ENCODE measurements at regions not wholly inside any gene's neighbourhood (a gene's known extent, or its start where the extent isn't known, plus 50 kb on each side); places are given as distances from the start of the nearest gene placed in this dataset.
"Not testable (repeated sequence)": the region's sequence is repeated elsewhere in the genome, so short reads cannot be mapped to it uniquely, and the experiment has no call there.

DNA sequence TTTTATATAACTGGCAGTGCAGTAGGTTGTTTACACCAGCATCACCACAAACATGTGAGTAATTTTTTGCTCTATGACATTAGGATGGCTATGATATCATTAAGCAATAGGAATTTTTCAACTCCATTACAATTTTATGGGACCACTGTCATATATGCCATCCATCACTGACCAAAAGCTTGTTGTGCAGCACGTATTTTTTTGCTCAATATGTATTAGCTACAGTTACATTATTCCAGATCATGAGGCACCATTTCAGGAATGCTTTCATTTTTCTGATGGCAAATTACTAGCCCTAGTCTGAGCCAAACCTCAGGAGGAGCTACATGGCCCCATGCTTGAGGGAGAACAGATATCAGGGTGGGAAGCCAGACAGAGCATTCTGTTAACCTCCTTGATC, 56.8 kb upstream of the DCLK2 start (continued):
- no peak for TF ChIP-seq ZNF114 (CRISPR knock-in tag; IDR thresholded peaks at IDR 0.05)
- TF ChIP-seq CREB1 (CRISPR knock-in tag; IDR thresholded peaks at IDR 0.05; ENCODE audit: low read depth), result no peak

DNA sequence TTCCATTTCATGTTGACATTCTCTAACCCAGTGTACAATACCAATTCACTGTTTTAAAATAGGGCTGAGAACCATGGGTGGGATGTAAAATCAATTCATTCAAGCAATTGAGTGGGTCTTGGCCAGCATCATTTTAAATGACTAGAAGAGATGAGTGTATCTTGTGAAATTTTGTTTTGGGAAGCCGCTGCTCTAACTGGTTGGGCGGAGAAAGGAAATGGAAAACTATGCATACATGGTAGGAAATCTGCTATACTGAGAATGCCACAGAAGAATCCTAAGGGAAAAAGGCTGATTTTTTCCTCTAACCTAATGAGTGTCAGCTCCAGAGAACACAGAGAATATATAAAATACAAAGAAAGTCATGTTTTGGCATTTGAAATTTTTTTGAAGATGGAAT, 54.8 kb upstream of the DCLK2 start:
- no peak overlapping the region for H3K4me3 Mint-ChIP-seq
- Histone ChIP-seq H3K4me2 (no peak overlapping the region), H2AFZ (no peak overlapping the region), H3K9me2 (ENCODE audit: insufficient read depth) (peaks cover 2% of the 10 kb centered on the region), H3K36me3 (ENCODE audit: insufficient read depth) (no peaks in the 10 kb centered on the region; the same call in 1 of the 2 replicates), H3F3A (replicated peaks; ENCODE audit: low read depth) (no peaks in the 10 kb centered on the region), H3K27me3 (ENCODE audit: insufficient read depth) (no peaks in the 10 kb centered on the region), H3K4me3 (no peak overlapping the region), H3K4me1 (ENCODE audit: insufficient read depth) (no peaks in the 10 kb centered on the region), H3K27ac (ENCODE audit: low read depth) (no peak overlapping the region), H3K79me2 (replicated peaks; ENCODE audit: insufficient read depth) (no peaks in the 10 kb centered on the region), H4K20me1 (replicated peaks; ENCODE audit: insufficient read depth) (no peaks in the 10 kb centered on the region)
- H3K27me3 Mint-ChIP-seq (ENCODE audit: insufficient read depth, low read depth, poor library complexity), result no peaks in the 10 kb centered on the region
- peaks cover 14% of the 10 kb centered on the region; the same call in 2 of the 3 replicates for H3K36me3 Mint-ChIP-seq (ENCODE audit: low read depth)
- peaks cover 22% of the 10 kb centered on the region for H3K9me3 Mint-ChIP-seq
- ATAC-seq (no peak), DNase-seq (ENCODE audit: low spot score) (no peak)
- peaks cover 11% of the 10 kb centered on the region for H3K4me1 Mint-ChIP-seq
- no peak overlapping the region for H3K27ac Mint-ChIP-seq
- no peak for TF ChIP-seq POLR2AphosphoS5 (IDR thresholded peaks at IDR 0.05; ENCODE audit: low read depth)
- TF ChIP-seq JUNB (IDR thresholded peaks at IDR 0.05; ENCODE audit: unreplicated experiment), result no peak
- TF ChIP-seq EZH2 (IDR thresholded peaks at IDR 0.05; ENCODE audit: low read depth, unreplicated experiment), result no peak
- no peak for TF ChIP-seq NANOG (IDR thresholded peaks at IDR 0.05; ENCODE audit: borderline replicate concordance)
- TF ChIP-seq, protein P1, sequence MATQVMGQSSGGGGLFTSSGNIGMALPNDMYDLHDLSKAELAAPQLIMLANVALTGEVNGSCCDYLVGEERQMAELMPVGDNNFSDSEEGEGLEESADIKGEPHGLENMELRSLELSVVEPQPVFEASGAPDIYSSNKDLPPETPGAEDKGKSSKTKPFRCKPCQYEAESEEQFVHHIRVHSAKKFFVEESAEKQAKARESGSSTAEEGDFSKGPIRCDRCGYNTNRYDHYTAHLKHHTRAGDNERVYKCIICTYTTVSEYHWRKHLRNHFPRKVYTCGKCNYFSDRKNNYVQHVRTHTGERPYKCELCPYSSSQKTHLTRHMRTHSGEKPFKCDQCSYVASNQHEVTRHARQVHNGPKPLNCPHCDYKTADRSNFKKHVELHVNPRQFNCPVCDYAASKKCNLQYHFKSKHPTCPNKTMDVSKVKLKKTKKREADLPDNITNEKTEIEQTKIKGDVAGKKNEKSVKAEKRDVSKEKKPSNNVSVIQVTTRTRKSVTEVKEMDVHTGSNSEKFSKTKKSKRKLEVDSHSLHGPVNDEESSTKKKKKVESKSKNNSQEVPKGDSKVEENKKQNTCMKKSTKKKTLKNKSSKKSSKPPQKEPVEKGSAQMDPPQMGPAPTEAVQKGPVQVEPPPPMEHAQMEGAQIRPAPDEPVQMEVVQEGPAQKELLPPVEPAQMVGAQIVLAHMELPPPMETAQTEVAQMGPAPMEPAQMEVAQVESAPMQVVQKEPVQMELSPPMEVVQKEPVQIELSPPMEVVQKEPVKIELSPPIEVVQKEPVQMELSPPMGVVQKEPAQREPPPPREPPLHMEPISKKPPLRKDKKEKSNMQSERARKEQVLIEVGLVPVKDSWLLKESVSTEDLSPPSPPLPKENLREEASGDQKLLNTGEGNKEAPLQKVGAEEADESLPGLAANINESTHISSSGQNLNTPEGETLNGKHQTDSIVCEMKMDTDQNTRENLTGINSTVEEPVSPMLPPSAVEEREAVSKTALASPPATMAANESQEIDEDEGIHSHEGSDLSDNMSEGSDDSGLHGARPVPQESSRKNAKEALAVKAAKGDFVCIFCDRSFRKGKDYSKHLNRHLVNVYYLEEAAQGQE (IDR thresholded peaks at IDR 0.05; ENCODE audit: unreplicated experiment), result no peak
- TF ChIP-seq, protein P2, sequence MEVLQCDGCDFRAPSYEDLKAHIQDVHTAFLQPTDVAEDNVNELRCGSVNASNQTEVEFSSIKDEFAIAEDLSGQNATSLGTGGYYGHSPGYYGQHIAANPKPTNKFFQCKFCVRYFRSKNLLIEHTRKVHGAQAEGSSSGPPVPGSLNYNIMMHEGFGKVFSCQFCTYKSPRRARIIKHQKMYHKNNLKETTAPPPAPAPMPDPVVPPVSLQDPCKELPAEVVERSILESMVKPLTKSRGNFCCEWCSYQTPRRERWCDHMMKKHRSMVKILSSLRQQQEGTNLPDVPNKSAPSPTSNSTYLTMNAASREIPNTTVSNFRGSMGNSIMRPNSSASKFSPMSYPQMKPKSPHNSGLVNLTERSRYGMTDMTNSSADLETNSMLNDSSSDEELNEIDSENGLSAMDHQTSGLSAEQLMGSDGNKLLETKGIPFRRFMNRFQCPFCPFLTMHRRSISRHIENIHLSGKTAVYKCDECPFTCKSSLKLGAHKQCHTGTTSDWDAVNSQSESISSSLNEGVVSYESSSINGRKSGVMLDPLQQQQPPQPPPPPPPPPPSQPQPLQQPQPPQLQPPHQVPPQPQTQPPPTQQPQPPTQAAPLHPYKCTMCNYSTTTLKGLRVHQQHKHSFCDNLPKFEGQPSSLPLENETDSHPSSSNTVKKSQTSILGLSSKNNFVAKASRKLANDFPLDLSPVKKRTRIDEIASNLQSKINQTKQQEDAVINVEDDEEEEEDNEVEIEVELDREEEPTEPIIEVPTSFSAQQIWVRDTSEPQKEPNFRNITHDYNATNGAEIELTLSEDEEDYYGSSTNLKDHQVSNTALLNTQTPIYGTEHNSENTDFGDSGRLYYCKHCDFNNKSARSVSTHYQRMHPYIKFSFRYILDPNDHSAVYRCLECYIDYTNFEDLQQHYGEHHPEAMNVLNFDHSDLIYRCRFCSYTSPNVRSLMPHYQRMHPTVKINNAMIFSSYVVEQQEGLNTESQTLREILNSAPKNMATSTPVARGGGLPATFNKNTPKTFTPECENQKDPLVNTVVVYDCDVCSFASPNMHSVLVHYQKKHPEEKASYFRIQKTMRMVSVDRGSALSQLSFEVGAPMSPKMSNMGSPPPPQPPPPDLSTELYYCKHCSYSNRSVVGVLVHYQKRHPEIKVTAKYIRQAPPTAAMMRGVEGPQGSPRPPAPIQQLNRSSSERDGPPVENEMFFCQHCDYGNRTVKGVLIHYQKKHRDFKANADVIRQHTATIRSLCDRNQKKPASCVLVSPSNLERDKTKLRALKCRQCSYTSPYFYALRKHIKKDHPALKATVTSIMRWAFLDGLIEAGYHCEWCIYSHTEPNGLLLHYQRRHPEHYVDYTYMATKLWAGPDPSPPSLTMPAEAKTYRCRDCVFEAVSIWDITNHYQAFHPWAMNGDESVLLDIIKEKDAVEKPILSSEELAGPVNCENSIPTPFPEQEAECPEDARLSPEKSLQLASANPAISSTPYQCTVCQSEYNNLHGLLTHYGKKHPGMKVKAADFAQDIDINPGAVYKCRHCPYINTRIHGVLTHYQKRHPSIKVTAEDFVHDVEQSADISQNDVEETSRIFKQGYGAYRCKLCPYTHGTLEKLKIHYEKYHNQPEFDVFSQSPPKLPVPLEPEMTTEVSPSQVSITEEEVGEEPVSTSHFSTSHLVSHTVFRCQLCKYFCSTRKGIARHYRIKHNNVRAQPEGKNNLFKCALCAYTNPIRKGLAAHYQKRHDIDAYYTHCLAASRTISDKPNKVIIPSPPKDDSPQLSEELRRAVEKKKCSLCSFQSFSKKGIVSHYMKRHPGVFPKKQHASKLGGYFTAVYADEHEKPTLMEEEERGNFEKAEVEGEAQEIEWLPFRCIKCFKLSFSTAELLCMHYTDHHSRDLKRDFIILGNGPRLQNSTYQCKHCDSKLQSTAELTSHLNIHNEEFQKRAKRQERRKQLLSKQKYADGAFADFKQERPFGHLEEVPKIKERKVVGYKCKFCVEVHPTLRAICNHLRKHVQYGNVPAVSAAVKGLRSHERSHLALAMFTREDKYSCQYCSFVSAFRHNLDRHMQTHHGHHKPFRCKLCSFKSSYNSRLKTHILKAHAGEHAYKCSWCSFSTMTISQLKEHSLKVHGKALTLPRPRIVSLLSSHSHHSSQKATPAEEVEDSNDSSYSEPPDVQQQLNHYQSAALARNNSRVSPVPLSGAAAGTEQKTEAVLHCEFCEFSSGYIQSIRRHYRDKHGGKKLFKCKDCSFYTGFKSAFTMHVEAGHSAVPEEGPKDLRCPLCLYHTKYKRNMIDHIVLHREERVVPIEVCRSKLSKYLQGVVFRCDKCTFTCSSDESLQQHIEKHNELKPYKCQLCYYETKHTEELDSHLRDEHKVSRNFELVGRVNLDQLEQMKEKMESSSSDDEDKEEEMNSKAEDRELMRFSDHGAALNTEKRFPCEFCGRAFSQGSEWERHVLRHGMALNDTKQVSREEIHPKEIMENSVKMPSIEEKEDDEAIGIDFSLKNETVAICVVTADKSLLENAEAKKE (CRISPR knock-in tag; IDR thresholded peaks at IDR 0.05), result no peak
- TF ChIP-seq ZNF331 (CRISPR knock-in tag; IDR thresholded peaks at IDR 0.05; ENCODE audit: low read depth), result no peak
- TF ChIP-seq, protein P3, sequence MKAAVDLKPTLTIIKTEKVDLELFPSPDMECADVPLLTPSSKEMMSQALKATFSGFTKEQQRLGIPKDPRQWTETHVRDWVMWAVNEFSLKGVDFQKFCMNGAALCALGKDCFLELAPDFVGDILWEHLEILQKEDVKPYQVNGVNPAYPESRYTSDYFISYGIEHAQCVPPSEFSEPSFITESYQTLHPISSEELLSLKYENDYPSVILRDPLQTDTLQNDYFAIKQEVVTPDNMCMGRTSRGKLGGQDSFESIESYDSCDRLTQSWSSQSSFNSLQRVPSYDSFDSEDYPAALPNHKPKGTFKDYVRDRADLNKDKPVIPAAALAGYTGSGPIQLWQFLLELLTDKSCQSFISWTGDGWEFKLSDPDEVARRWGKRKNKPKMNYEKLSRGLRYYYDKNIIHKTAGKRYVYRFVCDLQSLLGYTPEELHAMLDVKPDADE (IDR thresholded peaks at IDR 0.05), result no peak
- TF ChIP-seq STAT1 (IDR thresholded peaks at IDR 0.05; ENCODE audit: unreplicated experiment), result no peak

DNA sequence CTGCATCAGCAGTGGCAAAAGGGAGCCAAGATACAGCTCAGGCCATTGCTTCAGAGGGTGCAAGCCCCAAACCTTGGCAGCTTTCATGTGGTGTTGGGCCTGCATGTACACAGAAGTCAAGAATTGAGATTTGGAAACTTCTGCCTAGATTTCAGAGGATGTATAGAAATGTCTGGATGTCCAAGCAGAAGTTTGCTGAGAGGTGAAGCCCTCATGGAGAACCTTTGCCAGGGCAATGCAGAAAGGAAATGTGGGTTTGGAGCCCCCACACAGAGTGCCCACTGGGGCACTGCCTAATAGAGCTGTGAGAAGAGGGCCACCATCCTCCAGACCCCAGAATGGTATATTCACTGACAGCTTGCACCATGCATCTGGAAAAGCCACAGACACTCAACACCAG, 51.3 kb upstream of the DCLK2 start:
- H4K20me1 ChIP-seq (replicated peaks; ENCODE audit: insufficient read depth); H3K79me2 ChIP-seq (replicated peaks; ENCODE audit: insufficient read depth); H3K4me3 Mint-ChIP-seq: not testable (repeated sequence)

More for the DNA sequence above, 51.3 kb upstream of the DCLK2 start:
- not testable (repeated sequence) for ATAC-seq; DNase-seq (ENCODE audit: low spot score); H3K27me3 Mint-ChIP-seq (ENCODE audit: insufficient read depth, low read depth, poor library complexity); H2AFZ ChIP-seq; H3K4me1 ChIP-seq (ENCODE audit: insufficient read depth); H3K27ac Mint-ChIP-seq; H3K36me3 ChIP-seq (ENCODE audit: insufficient read depth); H3F3A ChIP-seq (replicated peaks; ENCODE audit: low read depth); H3K4me2 ChIP-seq; H3K9me2 ChIP-seq (ENCODE audit: insufficient read depth); H3K27me3 ChIP-seq (ENCODE audit: insufficient read depth); H3K27ac ChIP-seq (ENCODE audit: low read depth); H3K4me3 ChIP-seq
- H3K9me3 Mint-ChIP-seq, result peaks cover 22% of the 10 kb centered on the region
- H3K4me1 Mint-ChIP-seq, result peaks cover 11% of the 10 kb centered on the region
- peaks cover 14% of the 10 kb centered on the region; the same call in 2 of the 3 replicates for H3K36me3 Mint-ChIP-seq (ENCODE audit: low read depth)
